HEK293T (cell line): ENCODE measurements at regions not wholly inside any gene's neighbourhood (a gene's known extent, or its start where the extent isn't known, plus 50 kb on each side); places are given as distances from the start of the nearest gene placed in this dataset.

Experiments
- ARNT ChIP-seq: fragments of 450-650 bp; IDR thresholded peaks from 2 replicates; pipeline ENCODE4 v1.6.1; 2017; ENCODE audit warnings: mild to moderate bottlenecking
- CTBP1 ChIP-seq: fragments of 450-650 bp; IDR thresholded peaks from 2 replicates; pipeline ENCODE4 v1.6.1; 2016; ENCODE audit warnings: borderline replicate concordance
- ELF4 ChIP-seq: fragments of 450-650 bp; IDR thresholded peaks from 2 replicates; pipeline ENCODE4 v1.6.1; 2017; ENCODE audit warnings: antibody characterized with exemption
- FOXA1 ChIP-seq: fragments of 450-650 bp; IDR thresholded peaks from 2 replicates; pipeline ENCODE4 v1.6.1; 2016; ENCODE audit warnings: mild to moderate bottlenecking
- FOXK2 ChIP-seq: fragments of 450-650 bp; IDR thresholded peaks from 2 replicates; pipeline ENCODE4 v1.6.1; 2016; ENCODE audit warnings: mild to moderate bottlenecking
- FOXM1 ChIP-seq: fragments of 450-650 bp; IDR thresholded peaks from 2 replicates; pipeline ENCODE4 v1.6.1; 2017; ENCODE audit warnings: mild to moderate bottlenecking, borderline replicate concordance
- HDGF ChIP-seq: fragments of 450-650 bp; IDR thresholded peaks from 2 replicates; pipeline ENCODE4 v1.6.1; 2017; ENCODE audit warnings: antibody characterized with exemption, borderline replicate concordance
- L3MBTL2 ChIP-seq: fragments of 450-650 bp; conservative IDR thresholded peaks from 2 replicates; pipeline ENCODE4 v1.6.1; 2016; ENCODE audit warnings: mild to moderate bottlenecking
- LEF1 ChIP-seq: fragments of 450-650 bp; IDR thresholded peaks from 2 replicates; pipeline ENCODE4 v1.6.1; 2017; ENCODE audit warnings: mild to moderate bottlenecking, borderline replicate concordance
- NFRKB ChIP-seq: fragments of 450-650 bp; IDR thresholded peaks from 2 replicates; pipeline ENCODE4 v1.6.1; 2016; ENCODE audit warnings: mild to moderate bottlenecking, moderate library complexity
- PKNOX1 ChIP-seq: fragments of 450-650 bp; IDR thresholded peaks from 2 replicates; pipeline ENCODE4 v1.6.1; 2016
- SP1 ChIP-seq: fragments of 450-650 bp; IDR thresholded peaks from 2 replicates; pipeline ENCODE4 v1.6.1; 2017
- SUZ12 ChIP-seq: fragments of 450-650 bp; IDR thresholded peaks from 2 replicates; pipeline ENCODE4 v1.6.1; 2016; ENCODE audit warnings: mild to moderate bottlenecking
- TARDBP ChIP-seq: fragments of 450-650 bp; IDR thresholded peaks from 2 replicates; pipeline ENCODE4 v1.6.1; 2016

- TF ChIP-seq ARNT (no peak), FOXK2 (no peak), FOXM1 (no peak), NFRKB (no peak), ELF4 (no peak), L3MBTL2 (no peak), TARDBP (no peak), CTBP1 (no peak), SUZ12 (no peak), PKNOX1 (no peak), LEF1 (no peak), SP1 (no peak), HDGF (no peak), FOXA1 (no peak)
Measured at GRCh38 chr13:103190841-103191240, 124.6 kb upstream of the SLC10A2 start.
